NCI-H2029 (cell line): ENCODE measurements at regions not wholly inside any gene's neighbourhood (a gene's known extent, or its start where the extent isn't known, plus 50 kb on each side); places are given as distances from the start of the nearest gene placed in this dataset.

ENCODE experiments used
- DNase-seq: peaks from one replicate; lab custom pipeline; 2025; lab: John Stamatoyannopoulos, UW

- peak; percentile 83 for DNase-seq
Measured at GRCh38 chr1:18535391-18536210, 54.9 kb downstream of the KLHDC7A start.

- no peak for DNase-seq
Measured at GRCh38 chr1:18536356-18536755, 55.6 kb downstream of the KLHDC7A start.

GRCh38 chr1:18536915-18537314 lies 56.2 kb downstream of the KLHDC7A start:
- DNase-seq, result no peak

DNA sequence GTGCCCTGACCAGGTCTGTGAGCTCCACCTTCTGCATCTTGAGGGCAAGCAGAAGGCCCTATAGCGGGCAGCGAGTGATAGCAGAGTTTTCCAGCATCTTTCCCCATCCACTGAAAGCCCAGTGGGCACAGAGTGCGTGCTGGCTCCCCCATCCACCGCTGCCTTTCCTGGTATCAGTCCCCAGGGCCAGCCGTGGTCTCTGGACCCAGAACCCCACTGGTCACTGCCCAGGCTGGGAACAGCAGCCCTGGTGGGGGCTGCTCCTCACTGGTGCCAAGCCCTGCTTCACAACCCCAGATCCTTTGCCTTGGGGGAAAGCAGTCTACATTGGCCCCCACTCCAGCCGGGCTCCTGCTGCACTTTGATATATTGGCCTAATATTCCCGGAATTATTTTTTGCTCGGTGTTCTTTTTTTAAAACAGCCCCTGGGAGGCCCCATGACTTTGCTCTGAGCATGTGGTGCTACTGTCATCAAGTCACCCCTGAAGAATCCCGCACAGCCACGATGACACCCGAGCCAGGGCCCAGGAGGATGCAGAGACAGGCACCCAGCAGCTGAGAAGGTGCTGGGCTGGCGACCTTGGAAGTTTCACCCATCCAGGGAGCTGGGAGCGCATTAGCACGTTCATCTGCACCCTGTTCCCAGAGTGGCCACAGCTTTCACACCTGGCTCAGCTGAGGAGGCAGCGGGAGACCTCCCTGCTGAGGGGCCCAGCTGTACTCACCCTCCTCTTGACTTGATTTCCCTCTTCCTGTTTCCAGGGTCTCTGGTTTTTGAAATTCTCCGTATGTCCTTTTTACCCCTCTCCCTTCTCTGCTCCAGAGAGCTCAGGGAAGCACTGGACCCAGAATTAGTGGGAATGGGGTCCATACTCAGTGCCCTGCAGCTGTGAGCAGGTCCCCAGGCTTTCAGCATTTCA lies 56.9 kb downstream of the KLHDC7A start:
- DNase-seq, result no peak

- DNase-seq, result peak; percentile 84
Measured at GRCh38 chr1:18539171-18539570, 58.4 kb downstream of the KLHDC7A start.

DNA sequence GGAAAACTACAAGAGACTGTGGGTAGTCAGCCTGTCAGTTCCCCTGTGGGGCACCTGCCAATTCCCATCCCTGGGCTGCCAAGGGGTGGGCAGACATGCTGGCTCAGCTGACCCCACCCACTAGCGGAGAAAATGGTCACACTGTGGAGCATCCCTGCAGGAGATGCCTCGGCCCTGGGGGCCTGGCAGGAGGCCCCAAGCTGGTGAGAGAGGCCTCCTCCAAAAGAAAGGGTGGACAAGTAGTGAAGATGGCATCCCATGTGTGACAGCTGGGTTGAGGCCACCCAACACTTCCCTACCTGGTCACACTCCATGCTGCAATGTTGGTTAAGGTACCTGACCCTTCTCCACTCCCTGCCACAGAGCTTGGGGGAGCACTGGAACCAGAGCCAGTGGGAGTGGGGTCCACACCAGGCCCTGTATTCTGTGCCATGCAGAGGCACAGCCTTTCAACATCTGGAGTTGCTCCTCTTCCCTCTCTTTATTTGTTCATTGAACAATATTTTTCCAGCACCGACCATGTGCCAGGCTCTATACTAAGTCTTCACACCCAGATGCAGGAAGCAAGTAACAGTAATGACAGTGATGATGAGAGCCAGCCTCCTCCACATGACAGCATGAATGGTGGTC lies 59.5 kb downstream of the KLHDC7A start:
- DNase-seq, result no peak

DNA sequence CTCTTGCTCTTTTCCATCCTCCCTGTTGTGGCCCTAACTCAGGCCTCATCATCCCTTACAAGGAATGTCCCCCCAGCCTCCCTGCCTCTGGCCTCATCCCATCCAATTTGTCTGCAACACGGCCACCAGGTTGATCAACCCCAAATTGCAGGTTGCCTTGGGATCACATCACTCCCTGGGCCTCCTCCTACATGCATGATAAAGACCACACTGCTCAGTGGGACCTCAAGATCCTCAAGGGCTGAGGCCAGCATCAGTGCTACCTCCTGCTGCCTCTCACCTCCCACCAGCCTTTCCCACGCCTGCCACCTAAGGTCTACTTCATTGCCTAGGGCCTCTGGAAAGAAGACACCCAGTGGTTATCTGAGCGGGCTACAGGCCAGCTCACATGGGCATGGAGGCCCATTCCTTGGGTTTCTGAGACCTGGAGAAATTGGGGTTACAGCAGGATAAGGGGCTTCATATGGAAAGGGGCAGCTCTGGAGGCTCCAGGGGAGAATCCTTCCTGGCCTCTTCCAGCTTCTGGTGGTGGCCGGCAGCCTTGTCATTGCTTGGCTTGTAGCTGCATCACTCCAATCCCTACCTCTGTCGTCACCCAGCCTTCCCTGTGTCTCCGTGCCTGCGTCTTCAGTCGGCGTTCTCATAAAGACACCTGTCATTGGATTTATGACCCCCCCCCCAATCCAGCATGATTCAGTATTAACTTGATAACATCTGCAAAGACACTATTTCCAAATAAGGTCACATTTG lies 60.5 kb downstream of the KLHDC7A start:
- no peak for DNase-seq

- no peak for DNase-seq
Measured at GRCh38 chr1:18542351-18542750, 61.6 kb downstream of the KLHDC7A start.

DNA sequence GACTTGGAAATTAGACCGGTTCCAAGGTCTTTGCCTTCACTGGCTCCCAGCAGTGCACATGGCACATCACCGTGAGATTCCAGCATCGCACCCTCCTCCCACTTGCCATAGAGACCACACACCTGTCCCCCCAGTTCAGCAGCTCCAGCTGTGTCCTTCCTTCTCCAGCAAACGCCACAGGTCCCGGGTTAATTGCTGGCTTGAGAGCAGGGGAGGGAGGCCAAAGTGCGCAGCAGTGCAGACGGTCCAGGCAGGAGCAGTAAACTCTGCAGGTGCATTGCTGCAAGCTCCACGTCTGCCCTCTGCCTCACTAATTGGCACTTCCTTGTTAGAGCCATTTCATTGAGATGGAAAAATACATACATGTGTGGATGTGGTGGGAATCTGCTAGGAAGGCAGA lies 65.3 kb downstream of the KLHDC7A start:
- no peak for DNase-seq

DNA sequence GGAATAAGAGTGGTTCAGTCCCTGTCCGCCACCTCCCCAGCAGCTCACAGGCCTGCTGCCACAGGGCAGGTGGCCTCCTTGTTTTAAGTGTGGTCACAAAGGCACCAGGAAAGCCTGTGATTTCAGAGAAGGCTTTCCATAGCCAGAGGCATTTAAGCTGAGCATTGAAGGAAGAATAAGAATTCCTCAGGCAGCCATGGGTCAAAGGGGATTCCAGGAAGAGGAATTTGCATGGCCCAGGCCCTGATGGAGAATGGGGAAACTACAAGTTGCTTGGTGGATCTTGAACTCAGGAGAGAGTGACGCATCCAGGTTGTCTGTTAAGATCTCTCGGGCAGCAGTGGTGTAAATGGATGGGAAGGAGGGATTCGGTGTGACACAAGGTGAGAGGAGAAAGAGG lies 66.7 kb downstream of the KLHDC7A start:
- DNase-seq, result no peak

- DNase-seq, result no peak
Measured at GRCh38 chr1:18548643-18549042, 67.9 kb downstream of the KLHDC7A start.

DNA sequence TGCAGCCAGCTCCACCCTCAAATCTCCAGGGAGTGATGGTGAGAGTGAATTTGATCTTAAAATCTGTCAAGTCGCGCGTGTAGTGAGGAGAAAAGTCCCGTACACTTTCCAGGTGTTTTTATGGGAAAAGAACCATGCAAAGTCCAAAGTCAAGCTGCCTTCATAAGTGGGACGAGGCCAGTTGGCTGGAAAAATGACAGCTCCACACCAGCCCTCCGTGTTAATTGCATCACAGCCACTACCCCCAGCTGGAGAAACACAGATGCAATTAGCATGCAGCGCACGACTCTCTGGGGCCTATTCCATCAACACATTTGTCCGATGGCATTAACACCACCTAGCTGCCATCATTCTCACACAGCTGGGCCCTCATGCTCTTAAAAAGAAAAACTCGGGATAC lies 68.4 kb downstream of the KLHDC7A start:
- no peak for DNase-seq

- no peak for DNase-seq
Measured at GRCh38 chr1:18549906-18550305, 69.2 kb downstream of the KLHDC7A start.

DNA sequence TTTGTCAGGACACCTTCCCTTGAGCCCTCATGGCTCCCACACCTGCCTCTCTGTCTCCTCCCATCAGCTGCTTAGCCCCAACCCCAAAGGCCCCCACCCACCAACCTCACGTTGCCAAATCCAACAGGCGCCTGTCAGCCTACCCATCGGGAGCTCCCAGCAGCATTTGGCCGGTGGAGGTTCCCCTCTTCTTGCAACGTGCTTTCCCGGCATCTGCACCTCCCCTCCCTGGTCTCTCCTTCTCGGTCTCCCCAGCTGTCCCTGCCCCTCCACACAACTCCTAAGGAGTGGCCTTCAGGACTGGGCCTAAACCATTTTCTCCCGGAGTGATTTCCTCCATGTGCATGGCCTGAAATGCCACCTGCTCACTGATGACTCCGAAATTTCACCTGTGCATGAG lies 71.9 kb downstream of the KLHDC7A start:
- no peak for DNase-seq

DNA sequence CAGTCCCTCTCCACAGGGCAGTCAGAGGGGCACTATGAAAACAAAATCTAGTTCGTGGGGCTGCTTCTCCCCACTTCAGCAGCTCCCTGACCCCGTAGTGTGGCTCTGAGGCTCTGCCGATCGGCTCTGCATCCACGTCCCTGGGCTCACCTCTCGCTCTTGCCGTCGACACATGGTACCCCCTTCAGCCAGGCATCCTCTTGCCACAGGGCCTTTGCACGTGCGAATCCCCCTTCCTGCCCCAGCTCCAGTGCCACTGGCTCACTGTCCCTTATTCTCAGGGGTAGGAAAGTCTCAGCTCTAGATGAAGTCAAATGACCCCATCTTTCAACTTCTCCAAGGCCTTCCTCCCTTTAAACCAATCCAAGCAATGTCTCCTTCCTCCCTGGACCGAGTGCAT lies 72.7 kb downstream of the KLHDC7A start:
- DNase-seq, result no peak

DNA sequence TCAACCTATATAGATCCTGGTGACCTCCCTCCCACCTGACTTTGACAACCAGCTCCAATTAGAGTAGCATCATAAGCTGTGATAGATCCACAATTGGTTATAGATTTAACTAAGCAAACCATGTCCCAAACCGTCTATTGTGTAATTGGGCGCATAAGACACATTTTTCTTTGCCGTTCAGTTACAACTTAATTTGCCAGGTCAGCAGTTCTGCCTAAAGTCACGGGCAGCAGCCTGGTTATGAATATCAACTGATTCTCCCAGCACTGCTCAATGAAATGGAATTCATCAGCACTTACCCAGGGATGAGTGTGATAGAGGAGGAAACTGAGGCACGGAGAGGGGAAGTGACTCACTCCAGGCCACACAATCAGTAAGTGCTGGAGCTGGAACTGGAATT lies 73.4 kb downstream of the KLHDC7A start:
- DNase-seq, result no peak

GRCh38 chr1:18554597-18554996 lies 73.9 kb downstream of the KLHDC7A start:
- no peak for DNase-seq

- no peak for DNase-seq
Measured at GRCh38 chr1:18555036-18555435, 74.3 kb downstream of the KLHDC7A start.

DNA sequence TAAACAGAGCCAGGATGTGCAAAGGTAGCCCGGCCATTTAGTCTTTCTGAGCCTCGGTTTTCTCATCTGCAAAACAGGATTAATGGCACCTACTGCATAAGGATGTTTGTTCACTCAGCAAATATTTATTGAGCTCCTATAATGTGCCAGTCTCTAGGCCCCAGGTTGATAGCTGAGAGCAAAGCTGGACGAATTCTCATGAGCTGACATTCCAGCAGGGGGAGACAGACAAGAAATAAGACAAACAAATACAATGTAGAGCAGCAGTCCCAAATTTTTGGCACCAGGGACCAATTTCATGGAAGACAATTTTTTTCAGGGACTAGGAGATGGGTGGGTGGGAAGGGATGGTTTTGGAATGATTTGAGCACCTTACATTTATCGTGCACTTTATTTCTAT lies 74.3 kb upstream of the PAX7 start:
- no peak for DNase-seq

DNA sequence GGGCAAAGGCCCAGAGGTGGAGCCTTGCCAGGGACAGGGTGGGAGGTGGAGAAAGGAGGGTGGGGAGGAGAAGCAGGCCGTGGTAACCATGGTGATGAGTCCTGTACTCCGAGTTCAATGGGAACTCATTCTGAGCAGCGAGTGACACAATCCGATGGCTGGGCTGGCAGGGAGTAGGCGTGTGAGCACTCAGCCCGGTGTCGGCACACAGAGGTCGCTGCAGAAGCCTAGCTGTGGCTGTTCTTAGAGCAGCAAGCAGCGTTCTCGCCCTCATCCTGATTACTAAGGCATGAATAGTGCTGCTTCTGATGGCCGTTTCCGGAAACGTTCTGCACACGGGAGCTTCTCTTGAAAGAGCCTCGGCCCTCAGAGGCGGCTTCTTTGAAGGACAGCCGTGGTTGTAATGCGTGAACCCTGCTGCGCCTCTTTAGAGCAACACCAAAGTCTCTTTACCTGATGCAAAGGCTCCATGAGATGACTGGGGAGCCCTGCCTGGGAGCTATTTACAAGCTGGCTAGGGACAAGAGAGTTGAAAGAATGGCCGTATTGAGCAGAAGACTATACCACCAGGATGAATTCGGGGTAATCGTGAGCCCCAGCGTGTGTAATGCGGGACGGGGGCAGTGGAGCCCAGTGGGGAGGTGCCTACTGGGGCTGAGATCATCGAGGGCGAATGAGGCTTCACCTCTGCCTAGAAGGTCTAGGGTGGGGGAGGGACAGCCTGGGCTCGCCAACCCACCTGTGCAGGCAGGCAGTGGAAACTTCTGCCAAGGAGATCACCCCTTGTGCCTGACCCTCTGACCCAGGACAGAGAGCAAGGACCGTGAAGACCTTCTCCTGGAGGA lies 72.8 kb upstream of the PAX7 start:
- peak; percentile 77 for DNase-seq

- no peak for DNase-seq
Measured at GRCh38 chr1:18560692-18561091, 70.0 kb upstream of the PAX7 start.
